ENCODE measurements at regions not wholly inside any gene's neighbourhood (a gene's known extent, or its start where the extent isn't known, plus 50 kb on each side); places are given as distances from the start of the nearest gene placed in this dataset.

GRCh38 chr13:30138511-30138910 lies 168.8 kb downstream of the KATNAL1 start:
- H3K4me3 ChIP-seq (ENCODE audit: low read depth, low read length): no peak overlapping the region
- in situ Hi-C loops (cut with HindIII; ENCODE audit: low sequenced_read_pairs): no loop called here
- no peak for TF ChIP-seq CTCF (IDR thresholded peaks at IDR 0.05; ENCODE audit: low read depth, low read length)
- DNase-seq (ENCODE audit: low read depth, low spot score): no peak

GRCh38 chr13:30135868-30136267 lies 171.5 kb downstream of the KATNAL1 start:
- H3K4me3 ChIP-seq (ENCODE audit: low read depth, low read length): no peak overlapping the region
- no peak for TF ChIP-seq CTCF (IDR thresholded peaks at IDR 0.05; ENCODE audit: low read depth, low read length)
- in situ Hi-C loops (cut with HindIII; ENCODE audit: low sequenced_read_pairs): no loop called here
- no peak for DNase-seq (ENCODE audit: low read depth, low spot score)

- TF ChIP-seq CTCF (IDR thresholded peaks at IDR 0.05; ENCODE audit: low read depth, low read length): no peak
- H3K4me3 ChIP-seq (ENCODE audit: low read depth, low read length): no peak overlapping the region
- in situ Hi-C loops (cut with HindIII; ENCODE audit: low sequenced_read_pairs): no loop called here
- DNase-seq (ENCODE audit: low read depth, low spot score): no peak
These were observed 172.0 kb downstream of the KATNAL1 start for GRCh38 chr13:30135351-30135750.

GRCh38 chr13:30134578-30134977 lies 172.8 kb downstream of the KATNAL1 start:
- no peak for TF ChIP-seq CTCF (IDR thresholded peaks at IDR 0.05; ENCODE audit: low read depth, low read length)
- in situ Hi-C loops (cut with HindIII; ENCODE audit: low sequenced_read_pairs): no loop called here
- no peak for DNase-seq (ENCODE audit: low read depth, low spot score)
- no peak overlapping the region for H3K4me3 ChIP-seq (ENCODE audit: low read depth, low read length)

GRCh38 chr13:30133996-30134395 lies 173.4 kb downstream of the KATNAL1 start:
- in situ Hi-C loops (cut with HindIII; ENCODE audit: low sequenced_read_pairs): no loop called here
- DNase-seq (ENCODE audit: low read depth, low spot score): no peak
- no peak for TF ChIP-seq CTCF (IDR thresholded peaks at IDR 0.05; ENCODE audit: low read depth, low read length)
- no peak overlapping the region for H3K4me3 ChIP-seq (ENCODE audit: low read depth, low read length)

GRCh38 chr13:30133554-30133912 lies 173.8 kb downstream of the KATNAL1 start:
- H3K4me3 ChIP-seq (ENCODE audit: low read depth, low read length): no peak overlapping the region
- TF ChIP-seq CTCF (IDR thresholded peaks at IDR 0.05; ENCODE audit: low read depth, low read length): no peak
- DNase-seq (ENCODE audit: low read depth, low spot score): no peak
- in situ Hi-C loops (cut with HindIII; ENCODE audit: low sequenced_read_pairs): no loop called here

All from astrocyte of the spinal cord (primary cell).